ENCODE measurements at regions not wholly inside any gene's neighbourhood (a gene's known extent, or its start where the extent isn't known, plus 50 kb on each side); places are given as distances from the start of the nearest gene placed in this dataset.

DNA sequence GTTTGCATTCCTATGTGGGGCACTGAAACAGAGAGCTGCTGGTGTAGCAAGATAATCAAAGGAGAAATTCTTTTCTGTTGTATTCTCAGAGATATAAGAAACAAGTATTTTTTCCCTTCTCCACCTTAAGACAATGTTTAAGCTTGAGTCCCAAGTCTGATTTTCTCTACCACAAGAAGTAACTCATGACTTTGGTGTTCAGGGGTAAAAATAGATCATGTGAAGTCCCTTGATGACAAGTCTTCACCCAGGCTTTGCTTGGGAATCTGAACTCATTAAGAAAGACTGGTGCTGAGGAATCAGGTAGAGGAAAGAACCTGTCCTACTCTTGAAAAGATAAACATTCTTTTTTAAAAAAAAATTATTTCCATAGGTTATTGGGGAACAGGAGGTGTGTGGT lies 205.6 kb downstream of the ALDH8A1 start:
- Mint-ChIP-seq H3K4me3 (no peak overlapping the region), H3K27me3 (peaks cover 25% of the 10 kb centered on the region), H3K27ac (no peak overlapping the region), H3K36me3 (no peaks in the 10 kb centered on the region), H3K9me3 (no peaks in the 10 kb centered on the region), H3K4me1 (ENCODE audit: low read depth) (no peaks in the 10 kb centered on the region)
- intact Hi-C loops (cut with micrococcal nuclease) = no loop called here
- no peak for DNase-seq
- CTCF ChIA-PET = no interaction called here
- POLR2A ChIA-PET = no interaction called here

DNA sequence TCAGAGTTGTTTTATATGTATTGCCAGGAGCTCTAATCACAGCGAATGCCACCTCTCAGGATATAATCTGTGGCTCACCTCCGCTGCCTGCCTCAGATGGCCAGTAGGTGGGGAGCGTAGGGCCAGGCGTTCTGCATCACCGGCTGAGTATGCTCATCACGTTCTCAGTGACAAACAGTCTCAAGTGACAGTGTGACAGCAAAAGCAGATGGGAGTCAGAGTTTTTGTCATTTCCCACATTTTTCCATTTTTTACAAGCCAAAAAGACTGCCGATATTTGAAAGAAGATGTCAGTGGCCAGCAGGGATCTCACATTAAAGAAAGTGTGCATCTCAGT lies 208.7 kb downstream of the ALDH8A1 start:
- no peaks in the 10 kb centered on the region for H3K36me3 Mint-ChIP-seq
- CTCF ChIA-PET = interaction anchor here (0.9 kb wide), 1 partner anchor 568 kb away, joined by 3 read pairs; no protein-coding TSS in a partner anchor
- POLR2A ChIA-PET = no interaction called here
- H3K27me3 Mint-ChIP-seq = peaks cover 21% of the 10 kb centered on the region
- H3K9me3 Mint-ChIP-seq = no peaks in the 10 kb centered on the region
- no peak overlapping the region for H3K27ac Mint-ChIP-seq
- no peaks in the 10 kb centered on the region for H3K4me1 Mint-ChIP-seq (ENCODE audit: low read depth)
- intact Hi-C loops (cut with micrococcal nuclease) = no loop called here
- no peak overlapping the region for H3K4me3 Mint-ChIP-seq
- no peak for DNase-seq

- Mint-ChIP-seq H3K36me3 (no peaks in the 10 kb centered on the region), H3K27me3 (peaks cover 17% of the 10 kb centered on the region), H3K4me3 (no peak overlapping the region), H3K4me1 (ENCODE audit: low read depth) (no peaks in the 10 kb centered on the region), H3K27ac (no peak overlapping the region), H3K9me3 (no peaks in the 10 kb centered on the region)
- POLR2A ChIA-PET = interaction anchor here (0.8 kb wide), 1 partner anchor 14 kb away, joined by 3 read pairs; no protein-coding TSS in a partner anchor
- intact Hi-C loops (cut with micrococcal nuclease) = no loop called here
- CTCF ChIA-PET = interaction anchor here (1.1 to 1.2 kb wide), 2 partner anchors 99 to 584 kb away, joined by 3 read pairs; no protein-coding TSS in a partner anchor
- DNase-seq = no peak
Observed at GRCh38 chr6:134740473-134741199, 209.3 kb downstream of the ALDH8A1 start.

DNA sequence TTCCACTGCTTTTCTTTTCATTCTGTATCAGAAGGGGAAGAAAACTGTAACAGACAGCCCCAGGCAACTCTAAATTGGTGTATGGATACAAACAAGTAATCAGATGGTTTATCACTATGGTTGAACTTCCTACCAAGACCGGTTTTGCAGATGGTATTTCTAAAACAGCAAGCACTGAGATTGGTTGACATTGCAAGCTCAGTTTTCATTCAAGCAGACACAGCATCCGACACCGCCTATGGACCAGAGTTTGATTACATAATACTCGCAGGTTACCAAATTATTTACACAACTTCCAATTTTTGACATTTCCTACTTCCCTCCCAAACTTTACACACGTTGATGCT lies 209.9 kb downstream of the ALDH8A1 start:
- ChIA-PET POLR2A (interaction anchor here (0.8 kb wide), 1 partner anchor 14 kb away, joined by 3 read pairs; no protein-coding TSS in a partner anchor), CTCF (interaction anchor here (1.1 to 1.2 kb wide), 2 partner anchors 99 to 583 kb away, joined by 3 read pairs; no protein-coding TSS in a partner anchor)
- intact Hi-C loops (cut with micrococcal nuclease) = no loop called here
- Mint-ChIP-seq H3K27me3 (peaks cover 12% of the 10 kb centered on the region), H3K36me3 (no peaks in the 10 kb centered on the region), H3K4me1 (ENCODE audit: low read depth) (no peaks in the 10 kb centered on the region), H3K4me3 (no peak overlapping the region), H3K27ac (no peak overlapping the region), H3K9me3 (no peaks in the 10 kb centered on the region)
- no peak for DNase-seq

DNA sequence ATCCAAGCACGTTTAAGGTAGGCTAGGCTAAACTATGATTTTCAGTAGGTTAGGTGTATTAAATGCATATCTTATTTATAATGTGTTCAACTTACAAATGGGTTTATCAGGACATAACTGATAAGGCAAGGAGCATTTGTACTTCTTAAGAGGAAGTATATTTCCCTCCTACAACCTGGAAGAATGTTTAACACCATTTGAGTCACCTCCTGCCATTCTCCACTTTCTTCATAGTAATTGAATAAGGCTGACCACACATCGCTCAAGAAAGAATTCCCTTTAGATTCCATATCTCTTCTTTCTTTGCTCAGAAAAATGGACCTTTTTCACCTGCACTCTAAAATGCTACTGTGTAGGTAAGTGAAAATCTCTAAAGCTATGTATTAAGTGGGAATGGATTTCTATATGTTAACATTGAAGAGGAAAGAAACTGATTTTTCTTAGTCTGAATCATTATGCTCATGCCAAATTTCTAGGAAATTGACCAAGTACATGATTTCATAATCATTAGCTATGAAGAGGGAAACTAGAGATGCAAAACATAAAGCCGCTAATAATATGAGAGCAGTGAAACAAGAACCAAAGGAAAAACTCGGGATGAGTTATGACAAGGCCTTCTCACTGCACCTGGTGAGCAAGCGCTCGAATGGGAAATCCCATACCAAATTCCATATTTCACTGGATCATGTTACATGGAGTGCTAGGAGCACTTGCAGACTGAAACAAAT lies 210.4 kb downstream of the ALDH8A1 start:
- Mint-ChIP-seq H3K4me1 (ENCODE audit: low read depth) (no peaks in the 10 kb centered on the region), H3K27ac (no peak overlapping the region), H3K9me3 (no peaks in the 10 kb centered on the region), H3K27me3 (peaks cover 9% of the 10 kb centered on the region), H3K4me3 (no peak overlapping the region), H3K36me3 (no peaks in the 10 kb centered on the region)
- ChIA-PET CTCF (interaction anchor here (1.1 to 1.2 kb wide), 2 partner anchors 98 to 583 kb away, joined by 3 read pairs; no protein-coding TSS in a partner anchor), POLR2A (no interaction called here)
- no peak for DNase-seq
- intact Hi-C loops (cut with micrococcal nuclease) = no loop called here

- Mint-ChIP-seq H3K4me1 (ENCODE audit: low read depth) (no peaks in the 10 kb centered on the region), H3K9me3 (no peaks in the 10 kb centered on the region), H3K4me3 (no peak overlapping the region), H3K27ac (no peak overlapping the region), H3K27me3 (peaks cover 6% of the 10 kb centered on the region), H3K36me3 (no peaks in the 10 kb centered on the region)
- ChIA-PET CTCF (no interaction called here), POLR2A (no interaction called here)
- intact Hi-C loops (cut with micrococcal nuclease) = no loop called here
- DNase-seq = no peak
Observed at GRCh38 chr6:134738211-134738885, 211.6 kb downstream of the ALDH8A1 start.

DNA sequence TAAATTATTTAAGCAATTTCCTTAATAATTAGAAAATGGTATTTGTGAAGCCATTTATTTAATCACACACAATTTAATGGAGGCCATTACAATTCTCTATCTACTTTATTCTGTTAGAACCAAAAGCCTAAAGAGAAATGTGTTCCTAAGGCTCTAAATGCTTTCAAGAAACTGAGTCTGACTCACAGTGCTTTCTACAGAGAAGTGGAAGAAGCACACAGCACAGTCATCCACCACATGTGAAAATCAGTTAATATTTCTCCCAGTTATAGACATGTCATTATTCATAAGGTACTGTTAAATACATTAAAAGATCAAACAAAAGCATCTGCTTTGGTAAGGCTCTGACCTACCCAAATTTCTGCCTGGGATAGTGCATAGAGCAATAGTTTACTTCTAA lies 214.4 kb downstream of the ALDH8A1 start:
- CTCF ChIA-PET = no interaction called here
- H3K9me3 Mint-ChIP-seq = no peaks in the 10 kb centered on the region
- peaks cover 2% of the 10 kb centered on the region for H3K27me3 Mint-ChIP-seq
- H3K4me1 Mint-ChIP-seq (ENCODE audit: low read depth) = no peaks in the 10 kb centered on the region
- no peak overlapping the region for H3K4me3 Mint-ChIP-seq
- POLR2A ChIA-PET = no interaction called here
- no peak overlapping the region for H3K27ac Mint-ChIP-seq
- no peak for DNase-seq
- intact Hi-C loops (cut with micrococcal nuclease) = no loop called here
- H3K36me3 Mint-ChIP-seq = no peaks in the 10 kb centered on the region

DNA sequence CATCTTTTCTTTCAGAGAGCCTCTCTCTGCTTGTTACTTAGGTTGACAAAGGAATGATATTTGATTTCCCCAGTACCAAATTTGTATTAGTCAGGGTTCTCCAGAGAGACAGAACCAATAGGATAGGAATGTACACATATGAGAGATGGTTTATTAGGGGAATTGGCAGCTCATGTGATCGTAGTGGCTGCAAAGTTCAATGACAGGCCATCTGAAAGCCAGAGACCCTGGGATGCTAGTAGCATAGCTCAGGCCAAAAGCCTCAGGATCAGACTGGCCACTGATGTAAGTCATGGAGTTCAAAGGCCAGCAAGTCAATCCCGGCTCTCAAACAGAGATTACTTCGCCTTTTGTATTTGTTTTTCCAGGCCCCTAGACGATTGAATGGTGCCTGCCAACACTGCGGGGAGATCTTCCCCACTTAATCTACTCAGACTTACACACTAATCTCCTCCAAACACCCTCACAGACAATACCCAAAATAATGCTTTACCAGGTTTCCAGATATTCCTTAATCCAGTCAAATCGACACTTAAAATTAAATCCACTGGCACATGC lies 215.5 kb downstream of the ALDH8A1 start:
- DNase-seq = no peak
- Mint-ChIP-seq H3K27ac (no peak overlapping the region), H3K4me3 (no peak overlapping the region), H3K36me3 (no peaks in the 10 kb centered on the region), H3K9me3 (no peaks in the 10 kb centered on the region), H3K27me3 (peaks cover 5% of the 10 kb centered on the region), H3K4me1 (ENCODE audit: low read depth) (no peaks in the 10 kb centered on the region)
- CTCF ChIA-PET = interaction anchor here (1.3 kb wide), 1 partner anchor 148 kb away, joined by 3 read pairs; no protein-coding TSS in a partner anchor
- POLR2A ChIA-PET = no interaction called here
- intact Hi-C loops (cut with micrococcal nuclease) = no loop called here

DNA sequence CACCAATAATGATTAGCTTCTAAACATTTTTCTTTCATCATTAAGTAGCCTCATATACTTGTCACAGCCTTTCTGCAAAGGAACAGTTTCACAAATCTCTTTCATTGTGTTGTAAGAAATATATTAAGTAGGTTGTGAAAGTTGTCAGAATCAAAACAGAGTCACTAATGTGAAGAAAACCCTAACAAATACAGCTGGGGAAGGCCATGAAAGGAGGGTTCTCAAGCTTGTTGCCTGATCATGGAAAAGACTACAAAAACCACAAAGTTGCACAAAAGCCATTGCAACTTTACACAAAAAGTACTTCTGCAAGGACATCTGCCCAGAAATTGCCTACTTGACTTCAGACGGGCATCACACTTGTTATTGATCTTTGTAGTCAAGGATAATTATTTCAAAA lies 216.1 kb downstream of the ALDH8A1 start:
- no peak for DNase-seq
- Mint-ChIP-seq H3K4me1 (ENCODE audit: low read depth) (no peaks in the 10 kb centered on the region), H3K4me3 (no peak overlapping the region), H3K36me3 (no peaks in the 10 kb centered on the region), H3K27ac (no peak overlapping the region), H3K27me3 (peaks cover 5% of the 10 kb centered on the region), H3K9me3 (no peaks in the 10 kb centered on the region)
- ChIA-PET POLR2A (no interaction called here), CTCF (interaction anchor here (1.3 kb wide), 1 partner anchor 149 kb away, joined by 3 read pairs; no protein-coding TSS in a partner anchor)
- intact Hi-C loops (cut with micrococcal nuclease) = no loop called here

- Mint-ChIP-seq H3K4me3 (no peak overlapping the region), H3K27me3 (peaks cover 5% of the 10 kb centered on the region), H3K27ac (no peak overlapping the region), H3K4me1 (ENCODE audit: low read depth) (no peaks in the 10 kb centered on the region), H3K36me3 (no peaks in the 10 kb centered on the region), H3K9me3 (no peaks in the 10 kb centered on the region)
- CTCF ChIA-PET = no interaction called here
- intact Hi-C loops (cut with micrococcal nuclease) = no loop called here
- POLR2A ChIA-PET = no interaction called here
- no peak for DNase-seq
Observed at GRCh38 chr6:134732763-134733162, 217.1 kb downstream of the ALDH8A1 start.

- DNase-seq = no peak
- Mint-ChIP-seq H3K4me1 (ENCODE audit: low read depth) (no peaks in the 10 kb centered on the region), H3K27me3 (peaks cover 8% of the 10 kb centered on the region), H3K4me3 (no peak overlapping the region), H3K27ac (no peak overlapping the region), H3K36me3 (no peaks in the 10 kb centered on the region), H3K9me3 (no peaks in the 10 kb centered on the region)
- ChIA-PET POLR2A (no interaction called here), CTCF (interaction anchor here (0.8 kb wide), 1 partner anchor 576 kb away, joined by 3 read pairs; no protein-coding TSS in a partner anchor)
- intact Hi-C loops (cut with micrococcal nuclease) = no loop called here
Observed at GRCh38 chr6:134731615-134732014, 218.3 kb downstream of the ALDH8A1 start.

- H3K9me3 Mint-ChIP-seq = no peaks in the 10 kb centered on the region
- no peaks in the 10 kb centered on the region for H3K36me3 Mint-ChIP-seq
- H3K4me1 Mint-ChIP-seq (ENCODE audit: low read depth) = no peaks in the 10 kb centered on the region
- ChIA-PET POLR2A (no interaction called here), CTCF (no interaction called here)
- H3K27ac Mint-ChIP-seq = no peak overlapping the region
- intact Hi-C loops (cut with micrococcal nuclease) = no loop called here
- no peak for DNase-seq
- H3K27me3 Mint-ChIP-seq = peaks cover 12% of the 10 kb centered on the region
- no peak overlapping the region for H3K4me3 Mint-ChIP-seq
Observed at GRCh38 chr6:134730013-134730412, 219.9 kb downstream of the ALDH8A1 start.
